Breast epithelium (tissue), 4 donors: ENCODE measurements at regions not wholly inside any gene's neighbourhood (a gene's known extent, or its start where the extent isn't known, plus 50 kb on each side); places are given as distances from the start of the nearest gene placed in this dataset.

Experiments used
- DNase-seq, 2 donors: peaks; one replicate each; pipeline ENCODE4 v3.0.0-alpha.2; 2019; ENCODE audit warnings: low spot score in 2 of 2
- H3K27ac ChIP-seq, 2 donors: fragments of 200-600 bp; sonication (generic) in 1 of 2; one replicate each; pipeline ENCODE4 v1.5.1; 2016 to 2019; ENCODE audit warnings: mild to moderate bottlenecking in 1 of 2
- H3K27me3 ChIP-seq, 2 donors: fragments of 200-600 bp; sonication (generic) in 1 of 2; one replicate each; pipeline versions ENCODE4 v1.5.1 to v1.6.0; 2017 to 2019; ENCODE audit warnings: control low read depth in 1 of 2, mild to moderate bottlenecking in 1 of 2
- H3K36me3 ChIP-seq: fragments of 200-600 bp; one replicate; pipeline ENCODE4 v1.5.1; 2019
- H3K4me1 ChIP-seq, 2 donors: fragments of 200-600 bp; sonication (generic); one replicate each; pipeline ENCODE4 v1.5.1; 2016 to 2019; ENCODE audit warnings: control low read depth in 1 of 2
- H3K4me3 ChIP-seq, 3 donors: fragments of 200-600 bp; sonication (generic); 1 replicate in 2 of 3; 2 replicates in 1 of 3; pipeline ENCODE4 v1.5.1; 2016 to 2019; ENCODE audit warnings: mild to moderate bottlenecking in 3 of 3, moderate library complexity in 2 of 3
- H3K9me3 ChIP-seq, 2 donors: fragments of 200-600 bp; sonication (generic) in 1 of 2; one replicate each; pipeline ENCODE4 v1.5.1; 2016 to 2019; ENCODE audit warnings: control low read depth in 1 of 2
- POLR2A ChIP-seq: fragments of 450-650 bp; IDR thresholded peaks from one replicate; pipeline ENCODE4 v1.6.1; 2016; ENCODE audit warnings: antibody characterized with exemption, mild to moderate bottlenecking, moderate library complexity
- POLR2AphosphoS5 ChIP-seq, 3 donors: sonication (generic); formaldehyde crosslinking; IDR thresholded peaks; one replicate each; pipeline ENCODE4 v1.6.1; 2017; ENCODE audit warnings: antibody characterized with exemption in 3 of 3
- intact Hi-C: fragments of 100-400 bp; cut with DNase I; formaldehyde crosslinking; loops from one replicate; pipeline ENCODE4 v1.15.1; 2023; ENCODE audit warnings: low total_unique reads
- TF ChIP-seq, protein P1 (sequence below), 3 donors: fragments of 450-650 bp; IDR thresholded peaks; one replicate each; pipeline ENCODE4 v1.5.1; 2016 to 2017; ENCODE audit warnings: antibody characterized with exemption in 3 of 3, mild to moderate bottlenecking in 3 of 3, moderate library complexity in 3 of 3

DNA sequence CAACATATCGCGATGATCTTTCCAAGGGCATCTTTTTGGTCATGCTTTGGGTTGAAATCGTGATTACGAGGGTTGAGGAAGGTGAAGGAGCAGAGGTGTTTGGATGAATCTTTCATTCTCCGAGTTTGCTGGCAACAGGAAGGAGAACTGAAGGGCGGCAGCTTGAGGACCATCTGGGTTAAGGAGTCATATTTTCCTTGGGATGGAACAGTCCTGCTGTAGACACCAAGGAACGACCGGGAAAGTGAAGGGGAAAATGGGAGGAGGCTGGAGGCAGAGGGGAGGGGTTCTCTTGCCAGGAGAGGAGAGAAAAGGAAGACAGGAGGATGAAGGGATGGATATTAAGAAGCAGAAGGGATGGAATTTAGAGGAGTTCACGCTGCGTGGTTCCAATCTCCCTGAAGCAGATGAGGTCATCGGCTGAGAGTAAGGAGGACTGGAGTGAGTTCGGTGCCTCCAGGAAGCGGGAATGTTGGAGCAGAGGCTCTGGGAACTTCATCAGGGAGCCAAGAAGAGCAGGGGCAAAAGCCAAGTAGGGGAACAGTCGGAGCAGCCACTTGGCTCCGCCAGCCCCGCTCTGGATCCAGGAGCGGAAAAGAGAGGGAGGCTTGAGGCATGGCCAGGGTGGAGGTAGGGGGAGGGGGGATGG lies 116.6 kb upstream of the GALNT17 start:
- intact Hi-C loops: no loop called here
- no peaks in the 10 kb centered on the region for H3K27me3 ChIP-seq
- H3K36me3 ChIP-seq: no peaks in the 10 kb centered on the region
- no peaks in the 10 kb centered on the region for H3K9me3 ChIP-seq
- no peak overlapping the region for H3K27ac ChIP-seq
- DNase-seq: no peak
- peak overlapping the region in 1 of 3 donors; percentile 8 for H3K4me3 ChIP-seq
- no peaks in the 10 kb centered on the region for H3K4me1 ChIP-seq
- no peak for TF ChIP-seq POLR2AphosphoS5 (IDR thresholded peaks at IDR 0.05)

DNA sequence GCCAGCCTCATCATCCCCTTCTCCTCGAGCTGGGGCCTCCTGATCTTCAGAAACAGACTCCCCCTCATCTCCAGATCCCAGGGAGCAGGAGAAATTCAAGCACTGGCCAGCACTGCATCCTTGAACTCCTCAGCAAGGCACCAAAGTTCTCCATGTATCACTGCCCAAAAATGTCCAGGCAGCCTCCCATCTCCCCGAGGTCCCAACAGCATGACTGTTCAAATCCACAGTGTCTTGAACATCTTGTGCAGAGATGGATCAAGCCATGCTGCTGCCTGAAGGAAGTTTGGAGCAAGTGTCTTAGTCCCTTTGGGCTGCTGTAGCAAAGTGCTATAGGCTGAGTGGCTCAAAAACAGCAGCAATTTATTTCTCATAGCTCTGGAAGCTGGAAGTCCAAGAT lies 115.5 kb upstream of the GALNT17 start:
- Histone ChIP-seq H3K36me3 (no peaks in the 10 kb centered on the region), H3K9me3 (no peaks in the 10 kb centered on the region), H3K27ac (no peak overlapping the region), H3K27me3 (no peaks in the 10 kb centered on the region), H3K4me3 (no peak overlapping the region), H3K4me1 (no peaks in the 10 kb centered on the region)
- no peak for TF ChIP-seq POLR2AphosphoS5 (IDR thresholded peaks at IDR 0.05)
- TF ChIP-seq, protein P1, sequence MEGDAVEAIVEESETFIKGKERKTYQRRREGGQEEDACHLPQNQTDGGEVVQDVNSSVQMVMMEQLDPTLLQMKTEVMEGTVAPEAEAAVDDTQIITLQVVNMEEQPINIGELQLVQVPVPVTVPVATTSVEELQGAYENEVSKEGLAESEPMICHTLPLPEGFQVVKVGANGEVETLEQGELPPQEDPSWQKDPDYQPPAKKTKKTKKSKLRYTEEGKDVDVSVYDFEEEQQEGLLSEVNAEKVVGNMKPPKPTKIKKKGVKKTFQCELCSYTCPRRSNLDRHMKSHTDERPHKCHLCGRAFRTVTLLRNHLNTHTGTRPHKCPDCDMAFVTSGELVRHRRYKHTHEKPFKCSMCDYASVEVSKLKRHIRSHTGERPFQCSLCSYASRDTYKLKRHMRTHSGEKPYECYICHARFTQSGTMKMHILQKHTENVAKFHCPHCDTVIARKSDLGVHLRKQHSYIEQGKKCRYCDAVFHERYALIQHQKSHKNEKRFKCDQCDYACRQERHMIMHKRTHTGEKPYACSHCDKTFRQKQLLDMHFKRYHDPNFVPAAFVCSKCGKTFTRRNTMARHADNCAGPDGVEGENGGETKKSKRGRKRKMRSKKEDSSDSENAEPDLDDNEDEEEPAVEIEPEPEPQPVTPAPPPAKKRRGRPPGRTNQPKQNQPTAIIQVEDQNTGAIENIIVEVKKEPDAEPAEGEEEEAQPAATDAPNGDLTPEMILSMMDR (IDR thresholded peaks at IDR 0.05): no peak
- intact Hi-C loops: no loop called here
- DNase-seq: no peak

DNA sequence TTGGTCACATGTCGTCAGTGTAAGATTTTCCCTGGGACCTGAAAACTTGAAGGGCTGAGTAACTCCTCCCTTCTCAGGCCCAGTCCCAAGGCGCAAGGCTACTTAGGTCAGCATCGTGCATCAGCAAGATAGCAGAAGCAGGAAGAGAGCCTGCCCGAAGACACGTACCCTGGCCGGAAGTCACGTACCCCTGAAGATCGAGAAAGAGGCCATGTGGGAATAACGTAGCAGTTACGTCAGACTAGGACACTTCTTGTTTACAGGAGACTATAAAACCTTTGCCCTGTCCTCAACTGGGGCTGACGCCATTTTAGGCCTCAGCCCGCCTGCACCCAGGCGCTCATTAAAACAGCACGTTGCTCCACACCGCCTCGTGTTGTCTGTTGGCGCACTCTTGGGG lies 114.3 kb upstream of the GALNT17 start:
- Histone ChIP-seq H3K36me3 (no peaks in the 10 kb centered on the region), H3K27me3 (no peaks in the 10 kb centered on the region), H3K27ac (no peak overlapping the region), H3K9me3 (no peaks in the 10 kb centered on the region), H3K4me3 (no peak overlapping the region), H3K4me1 (no peaks in the 10 kb centered on the region)
- intact Hi-C loops: no loop called here
- no peak for TF ChIP-seq POLR2A
- TF ChIP-seq, protein P1 (IDR thresholded peaks at IDR 0.05): no peak
- TF ChIP-seq POLR2AphosphoS5 (IDR thresholded peaks at IDR 0.05): no peak
- DNase-seq: no peak

DNA sequence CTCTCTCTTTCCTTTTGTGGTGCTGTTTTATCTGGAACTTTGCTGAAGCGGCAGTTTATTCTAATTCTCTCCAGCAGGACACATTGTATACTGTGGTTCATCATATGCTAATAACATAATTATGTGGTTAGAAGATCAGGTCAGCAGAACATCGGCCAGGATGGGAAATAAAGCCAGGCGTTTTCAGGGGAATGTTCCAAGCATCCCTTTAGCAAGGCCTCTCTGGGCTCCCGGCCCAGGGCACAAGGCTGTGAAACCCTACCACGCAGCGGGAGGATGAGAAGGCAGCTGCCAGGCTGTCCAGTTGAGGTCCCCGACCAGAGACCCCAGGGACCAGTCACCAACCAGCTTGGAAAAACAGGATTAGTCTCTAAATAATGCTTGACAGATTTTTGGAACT lies 112.2 kb upstream of the GALNT17 start:
- H3K36me3 ChIP-seq: no peaks in the 10 kb centered on the region
- intact Hi-C loops: no loop called here
- TF ChIP-seq POLR2AphosphoS5 (IDR thresholded peaks at IDR 0.05) (no peak), POLR2A (no peak)
- DNase-seq: peak in 1 of 2 donors; percentile 23
- no peak overlapping the region for H3K4me3 ChIP-seq
- H3K27ac ChIP-seq: peak overlapping the region in 1 of 2 donors; percentile 74
- H3K27me3 ChIP-seq: no peaks in the 10 kb centered on the region
- H3K4me1 ChIP-seq: no peaks in the 10 kb centered on the region
- H3K9me3 ChIP-seq: no peaks in the 10 kb centered on the region

DNA sequence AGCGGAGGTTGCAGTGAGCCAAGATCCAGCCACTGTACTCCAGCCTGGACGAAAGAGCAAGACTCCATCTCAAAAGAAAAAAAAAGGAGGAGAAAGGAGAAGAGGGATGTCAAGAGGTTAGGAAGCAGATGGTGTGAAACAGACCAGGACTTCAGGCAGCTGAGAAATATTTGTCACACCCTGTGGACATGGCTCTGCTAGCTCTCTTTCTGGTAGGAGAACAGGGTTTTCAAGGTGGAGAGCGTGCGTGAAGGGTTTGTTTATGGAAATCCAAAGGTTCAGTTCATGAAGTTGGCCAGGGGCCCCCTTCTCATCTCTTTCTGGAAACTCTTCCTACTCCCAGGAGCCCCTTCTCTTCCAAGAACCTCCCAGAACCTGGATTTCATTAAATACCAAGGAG lies 110.8 kb upstream of the GALNT17 start:
- Histone ChIP-seq H3K4me1 (no peaks in the 10 kb centered on the region), H3K27ac (peak overlapping the region in 1 of 2 donors; percentile 38), H3K36me3 (no peaks in the 10 kb centered on the region), H3K4me3 (no peak overlapping the region), H3K27me3 (no peaks in the 10 kb centered on the region), H3K9me3 (no peaks in the 10 kb centered on the region)
- no peak for TF ChIP-seq POLR2AphosphoS5 (IDR thresholded peaks at IDR 0.05)
- no peak for TF ChIP-seq POLR2A
- TF ChIP-seq, protein P1 (IDR thresholded peaks at IDR 0.05): no peak
- no peak for DNase-seq
- intact Hi-C loops: no loop called here

DNA sequence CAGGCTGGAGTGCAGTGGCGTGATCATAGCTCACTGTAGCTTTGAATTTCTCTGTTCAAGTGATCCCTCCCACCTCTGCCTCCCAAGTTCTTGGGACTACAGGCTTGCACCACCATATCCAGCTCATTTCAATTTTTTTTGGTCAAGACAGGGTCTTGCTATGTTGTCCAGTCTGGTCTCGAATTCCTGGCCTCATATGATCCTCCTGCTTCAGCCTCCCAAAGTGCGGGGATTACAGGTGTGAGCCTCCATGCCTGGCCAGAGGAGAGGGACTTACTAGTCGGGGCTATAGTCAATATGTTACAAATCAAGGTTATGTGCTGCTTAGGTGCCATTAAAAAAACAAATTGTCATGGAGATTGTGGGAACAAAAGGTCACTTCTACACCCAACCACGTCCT lies 105.3 kb upstream of the GALNT17 start:
- H3K9me3 ChIP-seq: no peaks in the 10 kb centered on the region
- no peaks in the 10 kb centered on the region for H3K27me3 ChIP-seq
- no peak for DNase-seq
- H3K4me1 ChIP-seq: no peaks in the 10 kb centered on the region
- TF ChIP-seq POLR2A (no peak), POLR2AphosphoS5 (IDR thresholded peaks at IDR 0.05) (no peak)
- TF ChIP-seq, protein P1 (IDR thresholded peaks at IDR 0.05): no peak
- H3K4me3 ChIP-seq: no peak overlapping the region
- H3K36me3 ChIP-seq: no peaks in the 10 kb centered on the region
- no peak overlapping the region for H3K27ac ChIP-seq
- intact Hi-C loops: no loop called here
